C4-2B (cell line): ENCODE measurements at regions not wholly inside any gene's neighbourhood (a gene's known extent, or its start where the extent isn't known, plus 50 kb on each side); places are given as distances from the start of the nearest gene placed in this dataset.

Experiments
- ZFX ChIP-seq: fragments of 450-650 bp; IDR thresholded peaks from 2 replicates; pipeline ENCODE4 v1.6.1; 2017
- TF ChIP-seq, protein P1 (sequence below): fragments of 450-650 bp; conservative IDR thresholded peaks from 2 replicates; pipeline ENCODE4 v1.5.1; 2017; ENCODE audit warnings: mild to moderate bottlenecking

DNA sequence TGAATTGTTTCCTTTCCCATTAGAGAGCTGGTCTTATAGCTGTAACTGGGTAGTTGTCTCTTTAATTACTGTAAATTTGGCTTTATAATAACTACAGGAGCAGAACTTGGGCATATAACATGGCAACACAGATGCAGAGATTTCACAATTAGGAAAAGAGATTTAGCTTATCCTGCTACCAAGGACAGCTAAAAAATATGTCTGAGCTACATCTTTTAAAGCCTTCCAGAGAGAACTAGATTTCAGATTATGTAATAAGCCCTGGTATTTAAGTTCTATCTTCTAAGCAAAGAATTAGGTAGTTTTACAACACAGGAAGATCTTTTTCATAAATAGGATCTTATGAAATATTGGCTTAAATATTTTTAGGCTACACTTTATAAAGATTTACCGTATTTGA, 313.8 kb downstream of the S1PR1 start:
- TF ChIP-seq, protein P1, sequence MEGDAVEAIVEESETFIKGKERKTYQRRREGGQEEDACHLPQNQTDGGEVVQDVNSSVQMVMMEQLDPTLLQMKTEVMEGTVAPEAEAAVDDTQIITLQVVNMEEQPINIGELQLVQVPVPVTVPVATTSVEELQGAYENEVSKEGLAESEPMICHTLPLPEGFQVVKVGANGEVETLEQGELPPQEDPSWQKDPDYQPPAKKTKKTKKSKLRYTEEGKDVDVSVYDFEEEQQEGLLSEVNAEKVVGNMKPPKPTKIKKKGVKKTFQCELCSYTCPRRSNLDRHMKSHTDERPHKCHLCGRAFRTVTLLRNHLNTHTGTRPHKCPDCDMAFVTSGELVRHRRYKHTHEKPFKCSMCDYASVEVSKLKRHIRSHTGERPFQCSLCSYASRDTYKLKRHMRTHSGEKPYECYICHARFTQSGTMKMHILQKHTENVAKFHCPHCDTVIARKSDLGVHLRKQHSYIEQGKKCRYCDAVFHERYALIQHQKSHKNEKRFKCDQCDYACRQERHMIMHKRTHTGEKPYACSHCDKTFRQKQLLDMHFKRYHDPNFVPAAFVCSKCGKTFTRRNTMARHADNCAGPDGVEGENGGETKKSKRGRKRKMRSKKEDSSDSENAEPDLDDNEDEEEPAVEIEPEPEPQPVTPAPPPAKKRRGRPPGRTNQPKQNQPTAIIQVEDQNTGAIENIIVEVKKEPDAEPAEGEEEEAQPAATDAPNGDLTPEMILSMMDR: no peak
- TF ChIP-seq ZFX: no peak
